ENCODE measurements at regions not wholly inside any gene's neighbourhood (a gene's known extent, or its start where the extent isn't known, plus 50 kb on each side); places are given as distances from the start of the nearest gene placed in this dataset.

DNA sequence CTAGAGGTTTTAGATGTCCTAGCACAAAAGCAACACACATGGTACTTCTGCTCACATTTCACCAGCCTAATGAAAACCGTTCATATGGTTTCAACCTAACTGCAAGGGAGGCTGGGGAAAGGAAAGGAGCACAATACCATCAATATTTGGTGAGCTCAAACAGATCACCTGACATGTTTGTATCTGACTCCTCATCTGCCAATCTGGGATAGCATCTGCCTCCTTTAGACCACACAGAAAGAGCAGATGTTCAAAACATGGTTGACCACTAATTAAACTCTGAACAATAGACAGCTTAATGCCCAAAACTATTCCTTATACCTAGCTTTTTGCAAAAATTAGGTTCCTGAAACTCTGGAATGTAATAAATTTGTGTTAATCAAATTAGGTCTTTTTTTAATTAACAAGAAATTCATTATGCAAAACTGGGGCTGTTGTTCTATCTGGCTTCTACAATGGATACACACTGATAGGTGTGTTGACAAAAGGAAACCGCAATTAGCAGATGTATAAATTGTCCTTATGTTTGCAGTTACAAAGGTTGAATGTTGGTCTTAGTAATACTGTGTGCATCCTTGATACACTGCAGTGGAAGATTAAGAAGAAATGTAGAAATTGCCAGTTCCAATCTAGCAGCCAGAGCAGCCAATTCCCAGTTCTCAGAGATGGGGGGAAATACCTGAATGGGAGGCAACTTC lies 89.3 kb downstream of the DUSP6 start:
- Mint-ChIP-seq H3K9me3 (peaks cover 4% of the 10 kb centered on the region), H3K4me1 (peaks cover 14% of the 10 kb centered on the region), H3K27me3 (no peaks in the 10 kb centered on the region), H3K27ac (no peak overlapping the region), H3K4me3 (no peak overlapping the region), H3K36me3 (peaks cover under 1% of the 10 kb centered on the region)

DNA sequence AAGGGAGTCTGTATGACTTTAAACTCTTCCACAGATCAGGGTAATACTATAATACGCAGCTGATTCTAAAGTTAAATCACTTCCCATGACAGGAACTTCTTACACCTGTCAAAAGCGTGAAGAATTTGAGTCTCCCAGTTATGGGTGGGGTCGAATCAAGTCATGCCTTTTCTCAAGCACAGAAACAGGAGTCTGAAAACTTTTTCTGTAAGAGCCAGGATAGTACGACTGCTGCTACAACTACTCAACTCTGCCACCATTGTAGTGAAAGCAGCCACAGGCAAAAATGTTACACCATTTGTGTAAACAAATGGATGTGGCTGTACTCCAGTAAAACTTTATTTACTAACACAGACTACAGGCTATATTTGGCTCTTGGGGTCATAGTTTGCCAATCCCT lies 90.3 kb downstream of the DUSP6 start:
- Mint-ChIP-seq H3K27ac (no peak overlapping the region), H3K4me3 (no peak overlapping the region), H3K27me3 (no peaks in the 10 kb centered on the region), H3K9me3 (peaks cover 6% of the 10 kb centered on the region), H3K36me3 (peaks cover 2% of the 10 kb centered on the region), H3K4me1 (peaks cover 14% of the 10 kb centered on the region)

DNA sequence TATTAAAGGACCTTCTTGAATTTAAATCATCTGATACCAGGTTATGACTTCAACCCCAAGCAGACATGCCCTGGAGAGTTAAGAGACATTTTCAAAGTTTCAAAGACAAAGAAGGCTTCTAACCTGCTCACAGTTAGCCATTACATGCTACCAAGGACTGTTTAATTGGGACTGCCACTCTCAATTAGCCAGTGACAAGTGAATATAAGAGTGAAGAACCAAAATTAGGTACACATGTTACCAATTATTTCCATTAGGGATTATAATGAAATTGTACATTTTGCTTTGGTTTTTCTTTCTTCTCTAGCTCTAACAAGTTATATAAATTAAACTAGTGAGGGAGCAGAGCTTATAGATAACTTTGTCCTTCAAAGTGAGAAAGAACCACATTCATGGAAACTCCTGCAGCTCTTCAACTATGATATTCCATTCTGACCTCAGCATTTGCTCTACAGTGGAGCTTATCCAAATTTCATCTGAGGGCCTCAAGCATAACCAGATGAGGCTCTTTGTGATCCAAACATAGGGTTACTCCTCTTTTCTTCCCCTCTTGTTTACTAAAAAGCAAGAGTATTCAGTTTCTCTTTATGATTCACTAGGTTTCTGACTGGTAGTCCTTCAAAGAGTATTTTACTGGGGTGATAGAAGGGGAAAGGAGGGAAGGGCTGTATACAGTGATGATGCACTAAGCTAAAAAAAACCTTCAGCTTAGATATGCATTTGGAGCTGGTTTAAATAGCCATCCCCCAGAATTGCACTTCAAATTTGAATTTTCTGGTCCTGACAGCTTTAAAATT lies 91.3 kb downstream of the DUSP6 start:
- Mint-ChIP-seq H3K4me3 (no peak overlapping the region), H3K4me1 (peaks cover 14% of the 10 kb centered on the region), H3K9me3 (peaks cover 6% of the 10 kb centered on the region), H3K27me3 (no peaks in the 10 kb centered on the region), H3K27ac (no peak overlapping the region), H3K36me3 (peaks cover 2% of the 10 kb centered on the region)

- H3K27me3 Mint-ChIP-seq = no peaks in the 10 kb centered on the region
- H3K9me3 Mint-ChIP-seq = peaks cover 7% of the 10 kb centered on the region
- H3K27ac Mint-ChIP-seq = peak overlapping the region; percentile 51
- H3K36me3 Mint-ChIP-seq = peaks cover 2% of the 10 kb centered on the region
- H3K4me3 Mint-ChIP-seq = no peak overlapping the region
- peaks cover 9% of the 10 kb centered on the region for H3K4me1 Mint-ChIP-seq
These were observed 92.5 kb downstream of the DUSP6 start for GRCh38 chr12:89259821-89260220.

- Mint-ChIP-seq H3K27ac (no peak overlapping the region), H3K9me3 (peaks cover 12% of the 10 kb centered on the region), H3K4me1 (peaks cover 9% of the 10 kb centered on the region), H3K4me3 (no peak overlapping the region), H3K27me3 (no peaks in the 10 kb centered on the region), H3K36me3 (peaks cover 2% of the 10 kb centered on the region)
These were observed 93.9 kb downstream of the DUSP6 start for GRCh38 chr12:89258240-89258969.

DNA sequence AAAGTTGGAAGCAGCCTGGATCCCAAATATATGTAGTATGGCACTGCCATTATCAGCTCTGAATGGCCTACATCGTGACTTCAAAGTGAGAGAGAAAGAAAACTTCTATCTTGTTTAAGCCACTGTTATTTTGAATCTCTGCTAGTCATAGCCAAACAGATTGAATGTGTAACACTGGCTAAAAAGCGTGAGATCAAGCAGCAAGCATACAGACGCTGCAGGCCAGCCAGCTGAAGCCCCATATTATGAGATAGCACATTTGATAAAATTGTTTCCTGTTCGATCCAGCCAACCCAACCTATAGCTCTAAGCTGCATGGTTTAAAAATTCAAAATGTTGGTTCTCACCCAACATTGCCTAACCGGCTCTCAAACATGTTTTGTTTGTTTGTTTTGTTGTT lies 95.0 kb downstream of the DUSP6 start:
- Mint-ChIP-seq H3K4me1 (peaks cover 13% of the 10 kb centered on the region), H3K36me3 (peaks cover 2% of the 10 kb centered on the region), H3K9me3 (peaks cover 12% of the 10 kb centered on the region), H3K4me3 (no peak overlapping the region), H3K27me3 (no peaks in the 10 kb centered on the region), H3K27ac (no peak overlapping the region)

DNA sequence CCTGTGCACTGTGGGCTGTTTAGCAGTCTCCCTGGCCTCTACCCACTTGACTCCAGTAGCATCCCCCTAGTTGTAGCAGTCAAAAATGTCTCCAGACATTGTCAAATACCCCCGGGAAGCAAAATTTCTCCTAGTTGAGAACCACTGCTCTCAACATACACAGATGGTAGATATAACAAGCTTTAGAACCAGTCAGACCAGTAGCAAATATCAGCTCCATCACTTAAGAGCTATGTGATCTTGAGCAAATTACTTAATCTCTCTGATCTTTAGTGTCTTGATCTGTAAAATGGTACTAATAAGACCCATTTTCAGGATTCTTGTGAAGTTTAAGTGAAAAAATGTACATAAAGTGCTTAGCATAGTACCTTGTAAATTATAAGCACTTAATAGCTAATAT lies 96.2 kb downstream of the DUSP6 start:
- peaks cover 12% of the 10 kb centered on the region for H3K9me3 Mint-ChIP-seq
- peaks cover 2% of the 10 kb centered on the region for H3K36me3 Mint-ChIP-seq
- H3K4me3 Mint-ChIP-seq = no peak overlapping the region
- peaks cover 19% of the 10 kb centered on the region for H3K4me1 Mint-ChIP-seq
- no peaks in the 10 kb centered on the region for H3K27me3 Mint-ChIP-seq
- H3K27ac Mint-ChIP-seq = no peak overlapping the region

- Mint-ChIP-seq H3K36me3 (peaks cover 2% of the 10 kb centered on the region), H3K4me3 (no peak overlapping the region), H3K27me3 (no peaks in the 10 kb centered on the region), H3K9me3 (peaks cover 12% of the 10 kb centered on the region), H3K27ac (no peak overlapping the region), H3K4me1 (peaks cover 28% of the 10 kb centered on the region)
These were observed 98.8 kb downstream of the DUSP6 start for GRCh38 chr12:89253488-89253887.

- no peak overlapping the region for H3K4me3 Mint-ChIP-seq
- H3K9me3 Mint-ChIP-seq = peaks cover 6% of the 10 kb centered on the region
- H3K4me1 Mint-ChIP-seq = peaks cover 28% of the 10 kb centered on the region
- no peaks in the 10 kb centered on the region for H3K27me3 Mint-ChIP-seq
- H3K36me3 Mint-ChIP-seq = no peaks in the 10 kb centered on the region
- peak overlapping the region; percentile 66 for H3K27ac Mint-ChIP-seq
These were observed 100.0 kb downstream of the DUSP6 start for GRCh38 chr12:89252284-89252683.

DNA sequence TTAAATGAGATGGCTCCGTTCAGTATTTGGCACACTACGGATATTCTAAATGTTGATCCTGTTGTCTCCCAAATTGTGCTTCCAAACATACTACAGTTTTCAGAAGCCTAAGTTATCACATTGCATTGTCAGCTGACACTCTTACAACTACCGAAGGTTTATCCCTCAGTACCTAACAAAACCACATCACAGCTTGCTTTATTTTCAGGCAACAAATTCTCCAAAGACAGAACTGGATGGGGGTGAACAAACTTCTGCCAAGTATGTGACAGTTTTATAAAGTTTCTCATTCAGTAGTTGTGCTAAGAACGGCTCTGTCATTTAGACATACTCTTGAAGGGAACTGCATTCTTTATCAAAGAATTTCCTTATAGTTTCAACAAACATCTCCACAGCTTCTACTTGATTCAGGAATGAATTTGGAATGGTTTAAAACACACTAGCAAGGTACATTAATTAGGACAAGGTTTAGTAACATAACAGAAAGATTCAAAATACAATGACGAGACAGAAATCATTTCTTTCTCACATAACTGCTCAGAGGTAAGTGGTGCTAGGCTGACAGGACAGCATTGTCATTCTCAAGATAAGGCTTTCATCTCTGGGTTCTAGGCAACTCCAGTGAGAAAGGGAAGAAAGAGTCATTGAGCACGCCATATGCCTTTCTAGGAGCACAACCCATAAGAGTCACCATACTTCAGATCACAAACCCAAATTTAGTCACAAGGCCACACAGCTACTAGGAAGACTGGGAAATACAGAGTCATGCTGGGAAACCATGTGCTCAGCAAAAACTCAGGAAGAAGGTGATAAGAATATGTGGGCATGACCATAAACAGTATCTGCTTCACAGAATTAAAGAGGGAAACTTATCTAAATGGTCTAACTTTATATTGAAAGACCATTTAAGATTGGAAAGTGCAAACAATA lies 100.7 kb downstream of the DUSP6 start:
- H3K4me1 Mint-ChIP-seq = peaks cover 28% of the 10 kb centered on the region
- no peaks in the 10 kb centered on the region for H3K27me3 Mint-ChIP-seq
- peaks cover 6% of the 10 kb centered on the region for H3K9me3 Mint-ChIP-seq
- no peak overlapping the region for H3K4me3 Mint-ChIP-seq
- no peaks in the 10 kb centered on the region for H3K36me3 Mint-ChIP-seq
- peak overlapping the region; percentile 66 for H3K27ac Mint-ChIP-seq

GRCh38 chr12:89250636-89251035 lies 101.7 kb downstream of the DUSP6 start:
- peak overlapping the region; percentile 12 for H3K4me3 Mint-ChIP-seq
- no peak overlapping the region for H3K27ac Mint-ChIP-seq
- H3K36me3 Mint-ChIP-seq = no peaks in the 10 kb centered on the region
- H3K27me3 Mint-ChIP-seq = no peaks in the 10 kb centered on the region
- H3K4me1 Mint-ChIP-seq = peaks cover 35% of the 10 kb centered on the region
- H3K9me3 Mint-ChIP-seq = peaks cover 6% of the 10 kb centered on the region

DNA sequence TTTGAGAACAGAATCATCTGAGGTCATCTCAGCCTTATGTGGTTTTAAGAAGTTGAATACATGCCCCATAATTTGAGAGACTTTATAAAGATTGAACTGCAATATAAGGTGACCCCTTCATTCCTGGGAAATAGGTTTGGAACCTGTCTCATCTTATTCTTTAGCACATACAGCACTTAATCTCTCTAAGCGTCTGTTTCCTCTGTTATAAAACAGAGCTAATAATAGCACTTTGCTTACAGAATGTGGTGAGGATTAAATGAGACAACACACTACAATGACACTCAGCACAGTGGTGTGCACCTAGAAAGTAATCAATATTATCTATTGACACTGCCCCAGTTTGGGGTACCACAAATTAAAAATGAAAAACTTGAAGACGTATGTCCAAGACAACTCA lies 102.1 kb downstream of the DUSP6 start:
- Mint-ChIP-seq H3K9me3 (peaks cover 6% of the 10 kb centered on the region), H3K4me1 (peaks cover 39% of the 10 kb centered on the region)

DNA sequence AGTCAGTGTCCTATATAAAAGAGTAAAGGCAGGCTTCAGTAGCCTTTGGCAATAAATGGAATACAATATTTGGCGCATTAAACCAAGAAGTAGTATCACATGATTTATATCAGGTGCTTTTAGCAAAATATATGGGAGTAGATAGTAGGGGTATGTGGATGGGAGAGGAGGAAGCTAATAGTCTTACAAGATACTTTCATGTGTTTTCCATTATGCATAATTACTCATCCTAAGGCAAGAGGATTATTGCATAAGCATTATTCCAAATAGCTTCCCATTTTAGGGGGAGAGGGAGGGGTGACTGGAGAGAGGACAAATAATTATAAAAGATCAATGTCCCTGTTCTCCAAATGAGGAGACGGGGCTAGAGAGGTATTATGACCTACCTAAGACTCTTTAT lies 104.3 kb downstream of the DUSP6 start:
- no peaks in the 10 kb centered on the region for H3K9me3 Mint-ChIP-seq
- H3K27me3 Mint-ChIP-seq = no peaks in the 10 kb centered on the region
- no peak overlapping the region for H3K4me3 Mint-ChIP-seq
- no peaks in the 10 kb centered on the region for H3K36me3 Mint-ChIP-seq
- H3K27ac Mint-ChIP-seq = peak overlapping the region; percentile 30
- peaks cover 61% of the 10 kb centered on the region for H3K4me1 Mint-ChIP-seq

More for the DNA sequence above, 102.1 kb downstream of the DUSP6 start:
- Mint-ChIP-seq H3K27me3 (no peaks in the 10 kb centered on the region), H3K4me3 (no peak overlapping the region), H3K27ac (peak overlapping the region; percentile 30), H3K36me3 (no peaks in the 10 kb centered on the region)

DNA sequence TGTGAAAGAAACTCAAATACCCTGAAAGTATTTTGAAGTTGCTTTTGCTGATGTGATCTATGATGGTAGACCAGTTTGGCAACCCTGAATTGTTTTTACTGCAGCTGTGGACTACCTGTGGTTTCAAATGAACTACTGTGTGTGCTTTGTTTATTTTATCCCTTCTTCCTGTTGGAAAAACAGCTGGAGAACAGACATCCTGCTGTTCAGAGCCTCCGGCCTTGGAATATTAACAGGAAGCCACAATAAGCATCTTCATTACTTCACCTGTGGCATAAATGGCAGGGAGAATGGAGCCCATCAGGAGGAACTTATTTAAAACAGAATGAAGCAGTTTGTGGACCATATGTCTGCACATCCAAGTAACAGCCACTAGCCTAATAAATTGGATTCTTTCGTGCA lies 104.8 kb downstream of the DUSP6 start:
- H3K27ac Mint-ChIP-seq = peak overlapping the region; percentile 30
- no peaks in the 10 kb centered on the region for H3K27me3 Mint-ChIP-seq
- H3K36me3 Mint-ChIP-seq = no peaks in the 10 kb centered on the region
- H3K4me1 Mint-ChIP-seq = peaks cover 61% of the 10 kb centered on the region
- H3K9me3 Mint-ChIP-seq = no peaks in the 10 kb centered on the region
- H3K4me3 Mint-ChIP-seq = no peak overlapping the region

GRCh38 chr12:89245090-89245489 lies 107.2 kb downstream of the DUSP6 start:
- H3K4me1 Mint-ChIP-seq = peaks cover 53% of the 10 kb centered on the region
- peaks cover 8% of the 10 kb centered on the region for H3K9me3 Mint-ChIP-seq
- peak overlapping the region; percentile 45 for H3K4me3 Mint-ChIP-seq
- no peaks in the 10 kb centered on the region for H3K27me3 Mint-ChIP-seq
- H3K36me3 Mint-ChIP-seq = no peaks in the 10 kb centered on the region
- peak overlapping the region; percentile 56 for H3K27ac Mint-ChIP-seq
